Hematopoietic multipotent progenitor cell (in vitro differentiated cells): ENCODE measurements at regions not wholly inside any gene's neighbourhood (a gene's known extent, or its start where the extent isn't known, plus 50 kb on each side); places are given as distances from the start of the nearest gene placed in this dataset.

Experiments used
- DNase-seq, 3 donors: peaks; one replicate each; pipeline ENCODE4 v3.0.0-alpha.2; 2011 to 2015; ENCODE audit warnings: low read depth in 2 of 3, low spot score in 2 of 3

DNA sequence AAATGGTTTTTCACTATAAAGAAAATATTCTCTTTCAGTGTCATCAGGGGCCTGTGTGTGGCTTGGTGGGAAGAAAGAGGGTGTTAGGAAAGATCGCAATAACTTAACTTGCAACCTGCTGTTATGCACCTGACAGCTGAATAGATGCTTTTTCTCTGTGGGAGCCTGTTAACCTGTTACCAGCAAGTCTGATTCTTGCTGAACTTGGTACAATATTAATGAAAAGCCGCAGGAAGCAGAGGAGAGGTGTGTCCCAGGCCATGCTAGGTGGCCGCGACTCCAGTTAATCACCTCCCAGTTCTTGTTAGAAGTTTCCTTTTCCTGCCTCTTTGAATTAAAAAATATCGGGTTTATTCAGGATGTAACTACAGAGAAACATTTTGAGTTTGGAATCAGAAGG, 494.8 kb upstream of the AGA start:
- no peak for DNase-seq

DNA sequence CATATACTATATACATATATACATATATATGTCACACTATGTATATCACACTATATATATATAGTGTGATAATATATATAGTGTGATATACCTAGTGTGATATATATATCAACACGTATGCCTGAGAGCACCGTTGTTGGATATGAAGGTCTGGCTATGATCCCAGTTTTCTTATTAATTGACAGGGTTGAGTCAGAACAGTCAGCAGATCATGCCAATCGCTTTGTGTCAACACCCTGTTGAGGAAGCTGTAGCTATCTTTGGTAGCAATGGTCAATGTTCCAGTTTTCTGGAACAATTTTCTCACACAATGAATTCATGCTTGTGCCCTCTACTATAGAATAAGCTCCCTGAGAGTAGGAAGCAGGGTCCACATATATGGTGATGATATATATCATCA, 496.0 kb upstream of the AGA start:
- DNase-seq, result no peak

DNA sequence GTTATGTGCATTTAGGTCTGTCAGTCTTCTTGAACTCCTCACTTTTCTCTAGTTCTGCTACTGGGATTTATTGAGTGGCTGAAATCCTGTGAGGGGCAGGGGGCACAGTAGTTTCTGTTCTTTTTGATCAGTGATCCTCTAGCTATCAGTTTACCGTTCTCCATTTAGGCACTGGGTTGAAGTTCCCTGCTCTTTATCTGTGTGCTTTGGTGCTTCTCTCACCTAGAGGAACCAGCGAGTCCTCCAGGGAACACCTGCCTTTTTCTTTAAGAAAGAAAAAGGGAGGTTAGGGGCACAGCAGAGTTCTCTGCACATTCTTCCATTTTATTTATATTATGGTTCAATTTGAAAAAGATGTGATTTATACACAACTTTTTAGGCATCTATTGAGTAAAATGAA, 503.0 kb upstream of the AGA start:
- no peak for DNase-seq

DNA sequence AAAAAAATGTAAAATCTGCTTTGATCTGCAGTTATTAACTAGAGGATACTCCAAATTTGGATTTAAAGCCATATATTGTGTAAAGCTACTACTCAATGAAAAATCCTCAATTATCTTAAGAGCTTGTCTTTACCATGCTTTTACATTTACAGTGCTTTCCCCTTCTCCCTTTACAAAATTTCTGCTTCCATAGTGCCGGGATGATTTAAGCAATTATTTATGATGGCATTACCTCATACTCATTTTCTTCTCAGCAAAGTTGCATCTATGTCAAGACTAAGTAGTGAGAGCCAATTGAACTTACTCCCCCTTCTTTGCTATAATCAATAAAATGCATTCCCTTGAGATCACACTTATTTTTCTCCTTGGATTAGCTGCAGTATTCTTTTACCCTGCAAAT, 505.4 kb upstream of the AGA start:
- no peak for DNase-seq

DNA sequence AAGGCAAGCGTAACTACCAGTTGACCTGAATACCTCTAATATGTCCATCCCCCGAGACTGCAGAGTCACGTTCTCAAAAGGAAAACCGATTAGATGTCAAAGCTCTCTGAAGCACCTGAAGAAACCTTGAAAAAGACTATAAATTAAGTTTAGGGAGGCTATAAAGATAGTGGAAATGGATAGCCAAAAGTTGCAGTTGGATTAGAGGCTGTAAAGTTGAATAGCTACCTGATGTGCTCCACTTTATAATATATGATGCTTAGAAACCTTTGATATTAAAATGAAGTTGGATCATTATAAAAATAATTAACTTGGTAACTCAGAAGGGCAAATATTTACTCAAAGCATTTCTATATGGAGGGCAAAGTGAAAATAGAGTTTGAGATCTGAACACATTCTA, 506.6 kb upstream of the AGA start:
- no peak for DNase-seq

DNA sequence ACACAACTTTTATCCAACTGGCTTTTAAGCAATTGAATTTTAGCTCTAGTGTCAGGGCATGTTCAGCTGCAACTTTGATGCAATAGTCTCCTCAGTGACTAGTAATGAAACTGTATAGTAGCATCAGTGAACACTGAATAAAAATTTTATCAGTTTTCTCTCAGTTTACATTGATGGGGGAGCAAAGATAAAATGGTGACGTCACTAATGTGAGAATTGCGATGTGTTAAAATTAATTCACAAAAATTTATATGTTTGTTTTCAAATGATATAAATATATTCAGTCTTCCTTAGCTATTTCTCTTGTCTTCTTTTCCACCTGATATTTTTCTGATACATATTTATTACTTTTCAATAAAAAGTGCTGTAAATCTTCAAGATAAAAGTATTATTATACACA, 508.8 kb upstream of the AGA start:
- no peak for DNase-seq

DNA sequence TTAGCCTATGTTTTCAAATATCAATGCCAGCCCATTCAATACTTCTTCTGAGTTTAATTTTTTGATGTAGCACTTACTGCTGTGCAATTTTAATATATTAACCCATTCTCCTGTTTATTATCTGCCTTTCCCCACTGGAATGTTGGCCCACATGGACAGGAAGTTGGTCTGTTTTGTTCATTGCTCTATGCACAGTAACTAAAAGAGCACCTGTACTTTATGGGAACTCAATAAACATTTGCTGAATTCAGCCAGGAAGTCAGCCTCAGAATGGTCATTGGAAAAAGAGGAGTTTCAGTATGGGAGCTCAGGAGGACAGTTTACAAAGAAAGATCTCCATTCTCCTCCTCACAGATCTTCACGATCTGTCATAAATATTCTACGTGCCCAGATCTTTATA, 510.5 kb upstream of the AGA start:
- DNase-seq, result no peak

DNA sequence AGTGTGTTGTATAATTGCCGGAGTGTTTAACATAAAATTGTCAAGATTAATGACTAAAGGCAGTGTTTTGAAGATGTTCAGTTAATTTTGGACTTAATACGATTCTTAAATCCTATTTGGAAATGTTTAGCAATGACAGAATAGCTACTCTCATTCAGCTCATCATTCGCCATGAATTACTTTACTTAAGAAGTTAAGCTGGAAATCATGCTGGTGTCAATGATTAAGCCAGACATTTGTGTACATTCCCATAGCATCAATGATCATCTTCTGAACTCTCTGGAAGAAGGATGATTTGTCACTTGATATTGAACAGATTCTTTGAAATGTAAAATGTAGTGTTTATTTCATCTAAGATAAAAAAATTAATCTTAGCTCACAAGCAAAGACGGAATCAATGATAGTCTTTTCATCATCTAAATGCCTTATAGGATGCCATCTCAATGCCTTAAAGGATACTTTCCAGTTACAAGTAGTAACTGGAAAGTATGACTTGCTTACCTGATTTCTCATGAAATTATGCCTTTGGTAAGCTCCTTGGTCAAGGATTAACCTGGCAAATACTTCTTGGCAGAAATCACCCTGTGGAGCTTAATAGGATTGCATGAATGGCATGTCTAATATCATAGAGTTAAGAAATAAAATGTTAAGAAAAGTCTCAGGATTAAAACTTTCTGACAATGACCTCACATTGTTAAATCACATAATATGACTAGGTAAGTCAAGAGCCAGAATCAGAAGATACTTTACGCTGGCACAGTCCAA, 515.5 kb upstream of the AGA start:
- no peak for DNase-seq

DNA sequence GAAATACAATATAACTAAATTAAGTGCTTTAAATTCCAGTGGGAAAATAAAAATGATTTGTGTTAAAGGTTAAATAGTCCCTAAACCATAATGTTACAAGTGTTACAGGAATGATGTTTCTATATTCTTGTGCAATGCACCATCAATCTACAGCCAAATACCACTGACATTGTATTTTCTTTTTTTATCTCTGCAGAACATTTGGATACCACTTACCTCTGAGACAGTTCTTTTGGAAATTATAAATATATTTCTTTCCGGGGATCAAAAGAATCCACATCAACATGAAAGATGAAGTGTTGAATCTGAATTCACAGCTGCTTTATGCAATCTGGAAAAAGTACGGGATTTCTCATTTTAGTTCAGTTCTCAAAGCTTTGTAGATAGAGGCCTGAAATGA, 518.3 kb upstream of the AGA start:
- DNase-seq, result no peak

DNA sequence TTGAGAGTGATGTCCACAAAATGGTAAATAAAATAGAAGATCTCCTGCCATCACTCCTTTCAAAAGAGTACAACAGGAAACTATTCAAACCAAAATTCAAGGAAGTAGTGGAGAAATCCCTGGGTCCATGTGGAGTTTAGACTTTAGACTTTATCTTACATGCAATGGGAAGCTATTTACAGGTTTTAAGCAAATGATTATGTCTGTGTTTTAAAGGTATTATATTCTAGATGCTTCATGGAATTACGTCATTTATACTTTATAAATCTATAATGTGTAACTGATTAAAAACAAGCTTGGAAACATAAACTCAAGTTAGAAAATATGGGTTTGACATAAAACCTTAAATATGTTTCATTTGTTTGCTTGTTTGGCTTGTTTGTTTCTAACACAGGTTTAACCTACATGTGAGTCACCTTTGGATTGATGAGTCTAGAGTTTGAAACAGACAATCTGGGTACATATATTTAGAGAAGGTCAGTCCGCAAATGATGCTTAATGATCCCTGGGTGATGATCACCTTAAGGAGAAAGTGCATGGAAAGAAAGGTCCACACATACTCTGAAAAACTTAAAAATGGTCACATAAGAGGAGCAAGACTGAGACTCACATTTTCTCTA, 519.6 kb upstream of the AGA start:
- DNase-seq, result no peak

DNA sequence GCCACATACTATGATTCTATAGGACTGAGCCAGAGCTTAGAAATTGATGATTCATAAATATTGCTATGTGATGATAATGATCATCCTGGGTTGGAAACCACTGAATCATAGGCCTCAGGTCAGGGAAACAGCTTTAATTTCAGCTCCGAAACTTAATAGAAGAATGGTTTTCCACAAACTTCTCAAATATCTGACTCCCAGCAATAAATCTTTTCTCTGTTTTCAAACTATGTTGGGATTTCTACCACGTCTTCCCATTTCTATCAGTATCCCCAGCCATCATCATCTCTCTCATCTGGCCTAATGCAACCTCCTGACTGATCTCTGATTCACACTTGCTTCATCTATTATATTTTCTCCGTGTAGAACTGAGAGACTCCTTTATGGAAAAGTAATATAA, 521.8 kb upstream of the AGA start:
- no peak for DNase-seq

DNA sequence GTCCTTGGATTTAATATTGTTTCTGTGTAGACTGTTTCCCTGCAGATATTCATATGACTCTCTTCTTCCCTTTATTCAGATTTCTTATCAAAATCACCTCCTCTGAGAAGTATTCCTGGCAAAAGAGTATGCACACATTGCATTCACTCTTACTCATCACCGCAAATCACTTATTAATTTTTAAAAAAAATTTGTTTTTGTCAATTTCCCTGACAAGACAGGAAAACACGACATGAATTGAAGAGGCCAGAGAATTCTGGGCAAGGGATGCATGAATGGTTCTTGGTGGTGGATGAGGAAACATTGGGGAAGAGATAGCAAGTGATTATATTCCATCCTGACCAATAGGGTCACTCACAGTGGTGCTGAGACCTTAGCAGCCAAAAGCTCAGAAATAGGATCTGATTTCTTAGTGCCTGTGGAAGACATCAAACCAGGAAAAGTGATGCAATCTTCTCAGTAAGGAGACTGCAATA, 522.5 kb upstream of the AGA start:
- DNase-seq, result no peak

DNA sequence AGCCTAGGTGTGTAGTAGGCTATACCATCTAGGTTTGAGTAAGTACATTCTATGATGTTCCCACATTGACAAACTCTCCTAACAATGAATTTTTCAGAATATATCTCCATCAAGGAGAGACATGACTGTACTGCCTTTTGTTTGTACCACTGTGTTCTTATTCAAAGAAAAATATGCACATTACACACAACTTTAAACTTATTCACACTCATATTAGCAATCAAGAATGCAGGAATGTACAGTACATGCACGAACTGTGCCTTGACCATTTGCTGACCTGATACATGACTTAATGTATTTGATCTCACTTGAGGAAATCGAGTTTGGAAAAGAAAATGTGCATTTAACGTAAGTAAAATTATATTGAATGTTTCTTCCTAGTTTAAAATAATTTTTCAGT, 525.1 kb upstream of the AGA start:
- DNase-seq, result no peak

DNA sequence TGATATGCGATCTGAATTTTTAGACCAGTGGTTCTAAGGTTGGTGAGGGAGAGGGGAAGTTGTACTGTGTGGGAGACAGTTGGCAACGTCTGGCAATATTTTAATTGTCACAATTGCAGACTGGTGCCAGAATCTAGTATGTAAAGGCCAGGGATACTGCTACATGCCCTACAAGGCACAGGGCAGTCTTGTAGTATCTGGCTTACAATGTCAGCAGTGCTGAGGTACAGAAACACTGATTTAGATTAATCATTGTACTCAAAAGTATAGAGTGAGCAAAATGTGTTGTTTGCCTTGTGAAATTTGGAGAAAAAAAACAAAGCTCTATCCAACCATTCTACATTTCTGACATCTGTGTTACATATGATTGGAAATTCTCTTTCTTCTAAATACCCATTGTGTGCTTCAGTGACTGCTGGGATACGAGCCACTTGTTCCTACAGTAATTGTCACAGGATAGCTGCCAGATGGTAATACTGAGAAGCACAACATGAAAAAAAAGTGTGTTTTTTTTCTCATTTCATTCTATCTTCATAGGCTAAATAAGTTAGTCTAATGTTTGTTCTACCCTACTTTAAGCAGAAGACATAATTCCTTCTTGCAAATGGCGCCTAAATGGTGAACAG, 526.7 kb upstream of the AGA start:
- no peak for DNase-seq

DNA sequence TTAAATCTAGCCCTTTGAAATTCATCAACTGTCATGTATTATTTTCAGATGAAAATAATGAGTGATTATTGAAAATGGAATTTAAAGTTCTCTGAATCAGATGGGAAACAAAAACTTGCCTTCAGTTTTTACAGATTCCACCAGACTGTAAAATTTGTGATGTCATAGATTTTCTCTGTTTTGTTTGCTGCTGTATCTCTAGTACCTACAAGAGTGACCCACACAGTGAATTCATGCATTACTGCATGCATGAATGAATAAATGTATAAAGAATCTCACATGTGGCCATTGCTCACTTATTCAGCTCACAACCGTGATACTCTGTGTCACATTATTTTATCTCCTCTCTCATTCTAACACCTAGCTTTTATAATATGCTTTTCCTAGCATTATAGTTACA, 532.2 kb upstream of the AGA start:
- DNase-seq, result no peak

DNA sequence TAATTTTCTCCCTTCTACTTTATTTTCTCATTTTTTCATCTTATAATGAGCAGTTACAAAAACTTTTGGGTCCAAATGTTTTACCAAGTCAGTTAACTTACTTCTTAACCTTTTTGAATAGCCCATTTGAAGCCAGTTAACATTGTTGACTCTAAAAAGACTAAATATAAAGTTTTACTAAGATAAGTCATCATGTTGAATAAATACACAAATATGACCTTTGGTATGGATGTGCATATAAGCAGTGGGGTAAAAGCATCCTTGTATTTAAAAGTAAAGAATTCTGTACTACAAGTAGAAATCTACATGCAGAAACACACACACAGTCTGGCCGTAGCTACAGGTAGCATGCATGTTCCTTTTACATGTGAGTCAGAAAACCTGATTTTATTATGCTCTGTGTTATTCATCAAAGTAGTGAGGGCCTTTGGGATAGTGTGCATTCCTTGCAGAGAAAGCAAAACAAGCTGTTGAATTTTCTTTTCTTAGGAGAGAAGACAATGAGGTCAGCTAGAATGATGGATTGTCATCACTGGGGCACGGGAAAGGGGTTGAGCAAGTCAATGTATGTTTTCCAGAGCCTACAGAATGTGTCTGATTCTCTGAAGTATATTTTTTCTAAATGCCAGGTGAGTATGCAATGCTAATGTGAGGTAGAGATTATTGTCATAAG, 533.2 kb upstream of the AGA start:
- no peak for DNase-seq

DNA sequence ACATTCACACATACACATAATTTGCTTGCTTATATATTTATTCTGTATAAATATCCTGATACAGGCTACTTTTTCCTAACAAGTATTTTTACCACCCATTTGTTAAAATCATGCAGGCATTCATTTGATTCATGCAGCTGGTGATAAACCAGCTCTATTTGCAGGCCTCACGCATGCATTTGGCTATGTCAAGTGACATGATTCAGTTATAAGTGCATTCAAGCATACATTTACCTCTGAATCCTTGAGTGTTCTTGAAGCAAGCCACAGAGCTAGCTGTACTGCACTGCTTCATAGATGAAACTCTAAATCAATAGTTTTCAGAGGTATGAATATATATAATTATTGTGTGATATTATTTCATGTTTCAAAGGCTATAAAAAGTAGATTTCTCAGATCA, 544.0 kb upstream of the AGA start:
- no peak for DNase-seq

DNA sequence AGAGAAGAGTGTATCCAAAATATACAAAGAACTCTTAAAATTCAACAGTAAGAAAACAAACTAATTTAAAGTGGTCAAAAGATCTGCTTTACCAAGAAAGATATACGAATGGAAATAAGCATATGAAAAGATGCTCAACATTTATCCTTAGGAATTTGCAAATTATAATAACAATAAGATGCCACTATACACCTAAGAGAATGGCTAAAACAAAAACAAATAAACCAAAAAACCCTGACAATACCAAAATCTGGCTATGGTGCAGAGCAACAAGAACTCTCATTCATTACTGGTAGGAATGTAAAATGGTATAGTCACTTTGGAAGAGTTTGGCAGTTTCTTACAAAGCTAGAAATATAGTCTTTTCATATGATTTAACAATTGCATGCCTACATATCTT, 545.7 kb upstream of the AGA start:
- no peak for DNase-seq

DNA sequence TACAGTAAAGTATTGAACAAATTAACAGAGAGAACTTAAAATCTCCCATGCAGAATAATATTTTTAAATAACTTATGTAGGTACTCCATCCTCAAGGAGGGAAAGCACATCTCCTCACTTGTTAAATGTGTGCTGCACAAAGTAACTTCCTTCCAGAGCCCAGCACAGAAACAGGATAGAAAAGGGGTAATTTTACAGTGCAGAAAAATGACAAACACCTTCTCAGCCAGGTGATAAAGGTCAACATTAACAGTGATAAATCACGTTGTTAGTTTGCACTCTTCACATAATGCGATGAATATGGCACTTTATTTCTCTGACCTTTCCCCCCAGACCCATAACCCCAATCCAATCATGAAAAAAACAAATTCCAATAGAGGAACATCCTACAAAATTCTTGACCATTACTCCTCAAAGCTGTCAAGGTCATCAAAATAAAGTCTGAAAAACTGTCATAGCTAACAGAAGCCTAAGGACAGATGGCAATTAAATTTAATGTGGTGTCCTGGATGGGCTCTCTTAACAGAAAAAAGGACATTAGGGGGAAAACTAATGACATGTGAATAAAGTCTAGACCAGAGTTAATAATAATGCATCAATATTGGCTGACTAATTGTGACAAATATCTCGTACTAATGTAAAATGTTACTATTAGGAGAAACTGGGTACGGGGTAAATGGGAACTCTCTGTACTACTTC, 547.4 kb upstream of the AGA start:
- no peak for DNase-seq

DNA sequence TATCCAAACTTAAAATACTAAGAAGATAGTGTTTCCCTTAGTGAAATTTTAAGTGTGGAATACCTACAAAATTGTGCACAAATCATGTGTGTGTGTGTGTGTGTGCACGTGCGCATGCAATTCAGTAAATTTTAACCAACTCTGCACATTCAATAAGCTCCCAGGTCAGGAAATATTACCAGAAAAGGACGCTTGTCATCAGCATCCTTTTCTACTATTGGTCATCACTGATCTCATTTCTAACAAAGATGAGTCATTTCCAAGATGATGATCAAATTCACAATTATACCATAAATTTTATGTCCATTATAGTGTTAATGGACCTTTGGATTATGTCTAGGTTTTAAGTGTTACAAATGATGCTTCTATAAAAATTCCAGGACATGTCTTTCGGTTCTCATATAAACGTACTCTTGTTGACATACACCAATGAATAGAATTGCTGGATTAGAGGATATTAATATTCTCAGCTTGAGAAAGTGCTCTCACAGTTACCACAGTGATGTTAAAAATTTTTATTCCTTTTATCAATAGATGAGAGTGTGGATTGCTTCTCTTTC, 560.9 kb upstream of the AGA start:
- DNase-seq, result no peak

DNA sequence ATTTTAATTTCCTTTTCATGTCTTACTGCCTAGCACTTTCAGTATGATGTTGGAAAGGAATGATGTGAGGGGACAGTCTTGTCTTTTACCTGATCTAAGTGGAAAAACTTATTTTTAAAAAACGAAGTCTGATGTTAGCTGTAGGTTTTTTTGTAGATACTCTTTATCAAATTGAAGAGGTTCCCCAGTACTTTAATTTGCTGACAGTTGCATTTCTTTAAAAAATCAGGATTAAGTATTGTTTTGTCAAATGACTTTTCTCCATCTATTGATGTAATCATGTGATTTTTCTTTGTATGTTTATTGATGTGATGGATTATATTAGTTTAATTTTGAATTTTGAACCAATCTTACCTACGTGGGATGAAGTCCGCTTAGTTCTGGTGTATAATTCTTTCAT, 568.4 kb upstream of the AGA start:
- no peak for DNase-seq
